ENCODE measurements at regions not wholly inside any gene's neighbourhood (a gene's known extent, or its start where the extent isn't known, plus 50 kb on each side); places are given as distances from the start of the nearest gene placed in this dataset.

DNA sequence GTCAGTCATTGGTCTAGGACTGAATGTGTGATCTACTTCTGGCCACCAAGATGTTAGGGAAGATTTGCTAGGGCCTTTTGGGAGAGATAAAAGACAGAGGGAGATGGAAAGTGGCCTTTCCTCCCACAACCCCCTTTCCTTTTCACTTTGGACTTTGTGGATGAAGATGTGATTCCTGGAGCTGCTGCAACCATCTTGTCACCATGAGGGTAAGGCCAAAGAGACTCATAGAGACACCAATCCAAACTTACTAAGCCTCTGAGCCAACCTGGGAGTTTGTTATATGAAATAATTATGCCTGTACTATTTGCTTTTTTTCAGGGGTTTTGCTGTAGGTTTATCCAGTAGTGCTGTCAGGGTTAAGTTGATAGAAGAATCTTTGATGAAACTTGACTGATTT lies 111.8 kb upstream of the SMIM23 start:
- TF ChIP-seq, protein P1, sequence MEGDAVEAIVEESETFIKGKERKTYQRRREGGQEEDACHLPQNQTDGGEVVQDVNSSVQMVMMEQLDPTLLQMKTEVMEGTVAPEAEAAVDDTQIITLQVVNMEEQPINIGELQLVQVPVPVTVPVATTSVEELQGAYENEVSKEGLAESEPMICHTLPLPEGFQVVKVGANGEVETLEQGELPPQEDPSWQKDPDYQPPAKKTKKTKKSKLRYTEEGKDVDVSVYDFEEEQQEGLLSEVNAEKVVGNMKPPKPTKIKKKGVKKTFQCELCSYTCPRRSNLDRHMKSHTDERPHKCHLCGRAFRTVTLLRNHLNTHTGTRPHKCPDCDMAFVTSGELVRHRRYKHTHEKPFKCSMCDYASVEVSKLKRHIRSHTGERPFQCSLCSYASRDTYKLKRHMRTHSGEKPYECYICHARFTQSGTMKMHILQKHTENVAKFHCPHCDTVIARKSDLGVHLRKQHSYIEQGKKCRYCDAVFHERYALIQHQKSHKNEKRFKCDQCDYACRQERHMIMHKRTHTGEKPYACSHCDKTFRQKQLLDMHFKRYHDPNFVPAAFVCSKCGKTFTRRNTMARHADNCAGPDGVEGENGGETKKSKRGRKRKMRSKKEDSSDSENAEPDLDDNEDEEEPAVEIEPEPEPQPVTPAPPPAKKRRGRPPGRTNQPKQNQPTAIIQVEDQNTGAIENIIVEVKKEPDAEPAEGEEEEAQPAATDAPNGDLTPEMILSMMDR (IDR thresholded peaks at IDR 0.05) = no peak
- no peak for TF ChIP-seq EP300 (IDR thresholded peaks at IDR 0.05)
- no peak for TF ChIP-seq POLR2A (IDR thresholded peaks at IDR 0.05)

All from ovary (tissue), 3 donors.